Ovary (tissue), 3 donors: ENCODE measurements at regions not wholly inside any gene's neighbourhood (a gene's known extent, or its start where the extent isn't known, plus 50 kb on each side); places are given as distances from the start of the nearest gene placed in this dataset.

Experiments
- POLR2A ChIP-seq: fragments of 450-650 bp; IDR thresholded peaks from one replicate; pipeline ENCODE4 v1.6.1; 2017; ENCODE audit warnings: antibody characterized with exemption, mild to moderate bottlenecking, moderate library complexity
- TF ChIP-seq, protein P1 (sequence below), 3 donors: fragments of 450-650 bp in 2 of 3; fragments of 200-600 bp in 1 of 3; IDR thresholded peaks; one replicate each; pipeline versions ENCODE4 v1.5.1 to v1.8.0; 2016 to 2022; ENCODE audit warnings: antibody characterized with exemption in 3 of 3, mild to moderate bottlenecking in 1 of 3
- donor health status: DM: no; HTN: no; CAD: no.

DNA sequence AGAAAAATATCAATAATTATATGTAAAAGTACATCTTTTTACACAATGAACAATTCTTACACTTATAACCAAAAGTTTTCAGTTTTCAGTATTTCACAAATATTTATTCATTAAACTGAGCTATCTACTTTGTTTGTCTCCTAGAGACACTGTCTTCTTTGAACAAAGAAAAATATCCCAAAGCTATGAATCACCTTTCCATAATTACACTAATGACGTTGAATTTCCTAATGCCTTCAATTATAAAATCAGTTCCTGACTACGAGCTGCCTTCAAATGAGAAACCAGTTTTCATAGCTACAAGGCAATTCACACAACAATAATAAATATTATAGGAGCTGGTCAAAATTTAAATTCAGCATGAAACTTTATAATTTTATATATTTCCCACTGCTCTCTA lies 201.8 kb upstream of the BRINP3 start:
- TF ChIP-seq POLR2A: no peak
- TF ChIP-seq, protein P1, sequence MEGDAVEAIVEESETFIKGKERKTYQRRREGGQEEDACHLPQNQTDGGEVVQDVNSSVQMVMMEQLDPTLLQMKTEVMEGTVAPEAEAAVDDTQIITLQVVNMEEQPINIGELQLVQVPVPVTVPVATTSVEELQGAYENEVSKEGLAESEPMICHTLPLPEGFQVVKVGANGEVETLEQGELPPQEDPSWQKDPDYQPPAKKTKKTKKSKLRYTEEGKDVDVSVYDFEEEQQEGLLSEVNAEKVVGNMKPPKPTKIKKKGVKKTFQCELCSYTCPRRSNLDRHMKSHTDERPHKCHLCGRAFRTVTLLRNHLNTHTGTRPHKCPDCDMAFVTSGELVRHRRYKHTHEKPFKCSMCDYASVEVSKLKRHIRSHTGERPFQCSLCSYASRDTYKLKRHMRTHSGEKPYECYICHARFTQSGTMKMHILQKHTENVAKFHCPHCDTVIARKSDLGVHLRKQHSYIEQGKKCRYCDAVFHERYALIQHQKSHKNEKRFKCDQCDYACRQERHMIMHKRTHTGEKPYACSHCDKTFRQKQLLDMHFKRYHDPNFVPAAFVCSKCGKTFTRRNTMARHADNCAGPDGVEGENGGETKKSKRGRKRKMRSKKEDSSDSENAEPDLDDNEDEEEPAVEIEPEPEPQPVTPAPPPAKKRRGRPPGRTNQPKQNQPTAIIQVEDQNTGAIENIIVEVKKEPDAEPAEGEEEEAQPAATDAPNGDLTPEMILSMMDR (IDR thresholded peaks at IDR 0.05): no peak
